ENCODE measurements at regions not wholly inside any gene's neighbourhood (a gene's known extent, or its start where the extent isn't known, plus 50 kb on each side); places are given as distances from the start of the nearest gene placed in this dataset.

DNA sequence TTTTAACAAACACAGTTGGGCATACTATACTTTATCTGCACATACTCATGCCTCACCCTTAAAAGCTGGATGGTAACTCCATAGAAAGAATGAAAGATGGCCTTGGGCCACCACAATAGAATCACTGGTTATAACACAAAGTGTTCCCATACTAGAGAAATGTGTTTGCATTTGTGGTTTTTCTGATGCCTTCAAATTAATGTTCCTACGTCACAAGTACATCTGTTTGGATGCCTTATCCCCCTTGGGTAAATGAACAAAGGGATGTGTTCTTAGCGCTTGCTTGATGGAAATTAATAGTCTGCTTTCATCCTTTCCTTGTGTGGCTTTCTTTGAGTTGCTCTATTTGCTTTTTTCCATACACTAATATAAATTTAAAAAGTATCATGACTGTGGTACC lies 291.1 kb upstream of the PDE4D start:
- Mint-ChIP-seq H3K9me3 (no peaks in the 10 kb centered on the region), H3K4me1 (no peaks in the 10 kb centered on the region), H3K36me3 (no peaks in the 10 kb centered on the region), H3K27ac (no peak overlapping the region), H3K4me3 (no peak overlapping the region), H3K27me3 (no peaks in the 10 kb centered on the region)
- no peak for ATAC-seq

- no peak for ATAC-seq
- Mint-ChIP-seq H3K36me3 (no peaks in the 10 kb centered on the region), H3K27ac (no peak overlapping the region), H3K4me3 (no peak overlapping the region), H3K4me1 (no peaks in the 10 kb centered on the region), H3K9me3 (no peaks in the 10 kb centered on the region), H3K27me3 (no peaks in the 10 kb centered on the region)
Measured at GRCh38 chr5:60183881-60184280, 290.4 kb upstream of the PDE4D start.

DNA sequence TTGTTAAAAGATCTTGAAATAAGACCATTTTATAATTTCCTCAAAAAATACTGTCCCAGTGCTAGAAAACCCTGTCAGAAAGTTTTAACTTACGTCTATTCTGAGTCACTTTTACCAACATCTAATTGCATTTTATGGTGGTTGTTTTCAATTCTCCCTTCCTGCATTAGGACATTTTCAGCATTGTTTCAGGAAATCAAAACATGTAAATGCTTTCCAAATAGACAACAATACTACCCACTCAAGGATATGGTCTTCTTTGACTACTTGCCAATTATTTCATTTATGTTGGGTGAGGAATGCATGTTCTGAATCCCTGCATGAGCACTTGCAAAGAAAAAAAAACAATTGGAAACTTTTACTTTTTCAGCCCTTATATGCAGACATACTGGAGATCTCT lies 284.6 kb upstream of the PDE4D start:
- Mint-ChIP-seq H3K27ac (no peak overlapping the region), H3K4me1 (no peaks in the 10 kb centered on the region), H3K36me3 (peaks cover 13% of the 10 kb centered on the region), H3K27me3 (no peaks in the 10 kb centered on the region), H3K4me3 (no peak overlapping the region), H3K9me3 (peaks cover 9% of the 10 kb centered on the region)
- no peak for ATAC-seq

- Mint-ChIP-seq H3K27ac (no peak overlapping the region), H3K9me3 (peaks cover 9% of the 10 kb centered on the region), H3K36me3 (peaks cover 13% of the 10 kb centered on the region), H3K4me1 (no peaks in the 10 kb centered on the region), H3K27me3 (no peaks in the 10 kb centered on the region), H3K4me3 (no peak overlapping the region)
- ATAC-seq: no peak
Measured at GRCh38 chr5:60177596-60177995, 284.1 kb upstream of the PDE4D start.

- peaks cover 13% of the 10 kb centered on the region for H3K36me3 Mint-ChIP-seq
- no peak for ATAC-seq
- H3K4me3 Mint-ChIP-seq: no peak overlapping the region
- H3K4me1 Mint-ChIP-seq: no peaks in the 10 kb centered on the region
- no peaks in the 10 kb centered on the region for H3K27me3 Mint-ChIP-seq
- peaks cover 9% of the 10 kb centered on the region for H3K9me3 Mint-ChIP-seq
- H3K27ac Mint-ChIP-seq: no peak overlapping the region
Measured at GRCh38 chr5:60173667-60174066, 280.1 kb upstream of the PDE4D start.

GRCh38 chr5:60163762-60164161 lies 270.2 kb upstream of the PDE4D start:
- Mint-ChIP-seq H3K4me1 (no peaks in the 10 kb centered on the region), H3K4me3 (no peak overlapping the region), H3K9me3 (peaks cover 10% of the 10 kb centered on the region), H3K36me3 (peaks cover 4% of the 10 kb centered on the region), H3K27me3 (no peaks in the 10 kb centered on the region), H3K27ac (no peak overlapping the region)
- no peak for ATAC-seq

DNA sequence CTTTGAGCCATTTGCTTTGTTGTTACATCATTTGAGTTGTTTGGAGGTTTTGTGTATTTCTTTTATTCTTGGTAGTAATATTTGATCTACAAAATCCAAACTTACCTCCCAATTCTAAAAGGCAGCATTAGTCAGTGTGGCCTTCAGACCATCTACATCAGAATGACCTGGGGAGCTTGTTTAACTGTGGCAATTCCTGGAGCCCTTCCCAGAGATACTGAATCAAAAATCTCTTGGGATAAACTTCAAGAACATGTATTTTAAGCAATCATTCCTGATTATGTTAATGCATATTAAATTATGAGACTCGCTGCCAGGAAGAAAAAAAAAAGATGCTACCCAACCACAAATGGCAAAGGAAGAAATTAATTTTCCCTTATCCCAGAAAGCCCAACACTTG lies 268.9 kb upstream of the PDE4D start:
- H3K4me1 Mint-ChIP-seq: no peaks in the 10 kb centered on the region
- H3K4me3 Mint-ChIP-seq: no peak overlapping the region
- no peak for ATAC-seq
- H3K9me3 Mint-ChIP-seq: peaks cover 3% of the 10 kb centered on the region
- no peaks in the 10 kb centered on the region for H3K36me3 Mint-ChIP-seq
- no peak overlapping the region for H3K27ac Mint-ChIP-seq
- no peaks in the 10 kb centered on the region for H3K27me3 Mint-ChIP-seq

DNA sequence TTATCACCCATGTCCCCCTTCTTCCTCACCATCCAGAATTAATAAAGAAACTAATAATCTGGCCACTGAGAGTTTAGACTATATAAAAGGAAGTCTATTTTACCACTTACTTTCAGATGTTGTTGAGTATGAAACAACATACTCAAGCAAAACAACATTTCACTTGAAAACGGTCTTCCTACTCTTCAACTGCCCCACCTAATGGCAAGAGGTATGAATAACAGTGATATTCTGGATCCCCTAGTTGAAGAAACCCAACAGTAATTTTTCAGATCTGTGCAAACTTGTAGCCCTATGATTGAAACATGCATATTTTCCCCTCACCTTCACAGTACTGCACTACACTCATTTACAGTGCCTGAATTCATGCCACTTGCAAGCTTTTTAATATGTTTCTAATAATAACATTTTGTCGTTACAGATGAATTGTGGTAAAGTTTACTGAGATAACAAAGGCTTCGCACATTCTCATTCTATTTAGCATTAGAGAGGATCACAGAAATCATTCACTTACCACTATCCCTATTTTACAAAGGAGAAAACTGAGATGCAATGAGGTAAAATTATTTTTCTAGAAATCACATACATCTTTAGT lies 267.9 kb upstream of the PDE4D start:
- no peak for ATAC-seq
- Mint-ChIP-seq H3K4me1 (no peaks in the 10 kb centered on the region), H3K36me3 (no peaks in the 10 kb centered on the region), H3K9me3 (no peaks in the 10 kb centered on the region), H3K4me3 (no peak overlapping the region), H3K27me3 (no peaks in the 10 kb centered on the region), H3K27ac (no peak overlapping the region)

GRCh38 chr5:60149081-60149480 lies 255.6 kb upstream of the PDE4D start:
- H3K4me3 Mint-ChIP-seq: no peak overlapping the region
- ATAC-seq: no peak
- H3K27me3 Mint-ChIP-seq: no peaks in the 10 kb centered on the region
- no peaks in the 10 kb centered on the region for H3K36me3 Mint-ChIP-seq
- peaks cover 4% of the 10 kb centered on the region for H3K9me3 Mint-ChIP-seq
- no peak overlapping the region for H3K27ac Mint-ChIP-seq
- peaks cover 11% of the 10 kb centered on the region for H3K4me1 Mint-ChIP-seq

DNA sequence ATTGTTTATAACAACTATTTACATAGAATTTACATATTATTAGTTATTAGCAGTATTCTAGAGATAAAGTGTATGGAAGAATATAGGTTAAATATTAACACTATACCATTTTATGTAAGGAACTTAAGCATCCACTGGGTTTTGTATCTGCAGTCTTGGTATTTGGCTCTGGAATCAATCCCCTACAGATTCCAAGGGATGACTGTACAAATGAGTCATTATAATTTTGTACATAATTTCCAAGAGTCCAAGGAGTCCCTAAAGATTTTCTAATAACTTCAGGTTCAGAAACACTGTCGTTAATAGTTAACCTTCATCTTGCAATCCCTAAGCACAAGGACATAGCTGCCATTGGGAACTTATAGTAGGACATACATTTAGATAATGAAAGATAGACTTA lies 254.8 kb upstream of the PDE4D start:
- Mint-ChIP-seq H3K9me3 (peaks cover 4% of the 10 kb centered on the region), H3K27ac (no peak overlapping the region), H3K36me3 (no peaks in the 10 kb centered on the region), H3K4me1 (peaks cover 8% of the 10 kb centered on the region), H3K27me3 (no peaks in the 10 kb centered on the region), H3K4me3 (no peak overlapping the region)
- ATAC-seq: no peak

DNA sequence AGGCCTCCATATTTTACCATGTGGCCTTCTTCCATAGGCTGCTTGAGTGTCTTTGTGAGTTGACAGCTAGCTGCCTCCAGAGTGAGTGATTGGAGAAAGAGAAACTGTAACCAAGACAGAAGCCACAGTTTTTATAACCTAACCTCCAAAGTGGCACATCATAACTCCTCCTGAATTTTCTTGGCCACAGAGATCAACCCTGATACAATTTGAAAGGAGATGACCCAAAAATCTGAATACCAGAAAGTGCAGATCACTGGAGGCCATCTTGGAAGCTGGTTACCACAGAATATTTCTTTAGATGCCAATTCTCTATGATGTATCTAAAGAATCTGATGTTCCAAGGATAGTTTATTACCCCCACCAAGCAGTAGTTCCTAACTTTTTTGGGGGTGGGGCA lies 254.3 kb upstream of the PDE4D start:
- peaks cover 3% of the 10 kb centered on the region for H3K9me3 Mint-ChIP-seq
- H3K27me3 Mint-ChIP-seq: no peaks in the 10 kb centered on the region
- H3K36me3 Mint-ChIP-seq: no peaks in the 10 kb centered on the region
- no peak for ATAC-seq
- peaks cover 2% of the 10 kb centered on the region for H3K4me1 Mint-ChIP-seq
- H3K27ac Mint-ChIP-seq: no peak overlapping the region
- H3K4me3 Mint-ChIP-seq: no peak overlapping the region

DNA sequence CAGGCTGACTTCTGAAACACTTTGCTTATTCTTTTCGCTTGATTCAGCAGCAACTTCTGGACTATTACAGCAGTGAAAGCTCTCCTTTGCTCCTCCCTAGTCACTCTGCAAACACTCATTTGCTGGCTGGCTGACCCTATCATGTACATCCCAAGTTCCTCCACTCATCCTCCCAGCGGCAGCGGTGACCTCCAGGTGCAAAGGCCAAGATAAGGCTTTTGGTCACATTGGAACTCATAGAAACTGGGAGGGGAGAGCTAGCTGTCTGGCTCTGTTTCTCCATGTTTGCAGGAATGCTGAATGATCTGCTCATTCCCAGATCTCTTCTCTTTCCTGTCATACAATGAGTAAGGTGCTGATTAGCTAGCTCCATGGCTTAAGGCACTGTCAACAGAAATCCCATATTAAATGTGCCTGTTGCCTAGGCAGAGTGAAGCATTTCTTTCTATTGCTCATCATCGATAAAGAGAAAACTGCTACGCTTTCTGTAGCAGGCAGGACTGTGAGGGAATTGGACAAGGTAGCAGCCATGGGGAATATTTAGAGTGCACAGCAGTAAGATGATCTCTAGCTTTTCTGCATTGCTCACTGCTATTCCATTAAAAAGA lies 250.5 kb upstream of the PDE4D start:
- Mint-ChIP-seq H3K27me3 (no peaks in the 10 kb centered on the region), H3K9me3 (no peaks in the 10 kb centered on the region), H3K4me1 (no peaks in the 10 kb centered on the region), H3K36me3 (no peaks in the 10 kb centered on the region), H3K27ac (no peak overlapping the region), H3K4me3 (no peak overlapping the region)
- no peak for ATAC-seq

- ATAC-seq: no peak
- H3K27me3 Mint-ChIP-seq: no peaks in the 10 kb centered on the region
- no peak overlapping the region for H3K4me3 Mint-ChIP-seq
- H3K4me1 Mint-ChIP-seq: no peaks in the 10 kb centered on the region
- H3K27ac Mint-ChIP-seq: no peak overlapping the region
- no peaks in the 10 kb centered on the region for H3K36me3 Mint-ChIP-seq
- H3K9me3 Mint-ChIP-seq: no peaks in the 10 kb centered on the region
Measured at GRCh38 chr5:60141119-60141518, 247.6 kb upstream of the PDE4D start.

GRCh38 chr5:60136841-60137240 lies 243.3 kb upstream of the PDE4D start:
- Mint-ChIP-seq H3K27ac (no peak overlapping the region), H3K9me3 (no peaks in the 10 kb centered on the region), H3K36me3 (no peaks in the 10 kb centered on the region), H3K4me1 (no peaks in the 10 kb centered on the region), H3K27me3 (no peaks in the 10 kb centered on the region), H3K4me3 (no peak overlapping the region)
- ATAC-seq: no peak

DNA sequence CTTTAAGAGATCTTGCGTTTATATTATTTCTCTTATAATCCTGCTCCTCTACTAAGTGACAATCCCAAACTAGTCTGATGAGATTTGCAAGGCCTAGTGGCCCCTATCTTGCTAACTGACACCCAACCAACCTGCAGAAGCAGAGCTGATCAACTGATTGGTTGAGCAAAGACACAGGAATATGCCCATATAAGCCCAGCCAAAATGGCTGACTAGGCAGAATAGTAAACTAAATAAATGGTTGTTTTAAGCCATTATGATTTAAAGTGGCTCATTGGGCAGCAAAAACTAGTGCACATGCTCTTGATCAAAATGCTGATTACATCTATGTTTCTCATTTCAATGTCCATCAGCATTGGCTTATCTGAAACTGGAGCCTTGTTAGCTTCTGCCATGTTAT lies 238.0 kb upstream of the PDE4D start:
- Mint-ChIP-seq H3K4me1 (no peaks in the 10 kb centered on the region), H3K27ac (no peak overlapping the region), H3K27me3 (no peaks in the 10 kb centered on the region), H3K9me3 (no peaks in the 10 kb centered on the region), H3K4me3 (no peak overlapping the region), H3K36me3 (no peaks in the 10 kb centered on the region)
- ATAC-seq: no peak

DNA sequence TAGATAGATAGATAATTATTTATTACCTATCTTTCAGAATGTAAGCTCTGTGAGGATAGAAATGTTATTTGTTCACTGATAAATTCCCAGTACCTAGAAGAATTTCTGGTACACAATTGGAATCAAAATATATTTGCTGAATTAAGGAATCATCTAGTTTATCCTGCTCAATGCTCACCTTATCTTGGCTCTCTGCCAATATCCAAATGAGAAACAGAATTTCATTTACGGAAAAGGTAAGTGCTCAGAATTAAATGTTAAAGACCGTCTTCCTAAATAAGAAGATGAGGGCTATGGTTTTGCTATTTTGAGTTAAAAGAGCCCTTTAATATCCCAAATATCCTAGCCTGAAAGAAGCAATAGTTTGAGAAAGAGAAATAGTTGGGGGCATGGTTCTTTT lies 232.1 kb upstream of the PDE4D start:
- no peak overlapping the region for H3K27ac Mint-ChIP-seq
- H3K4me1 Mint-ChIP-seq: no peaks in the 10 kb centered on the region
- no peaks in the 10 kb centered on the region for H3K36me3 Mint-ChIP-seq
- H3K9me3 Mint-ChIP-seq: no peaks in the 10 kb centered on the region
- no peak overlapping the region for H3K4me3 Mint-ChIP-seq
- no peak for ATAC-seq
- H3K27me3 Mint-ChIP-seq: no peaks in the 10 kb centered on the region

Measured in stimulated activated memory B cell treated with anti-CD40 and anti-IgM and Interleukin-4, amounts not matched to agents 10 μg/mL and 1 μg/mL and 100 μg/mL, for 72 hours (primary cell).